GM12892 (cell line): ENCODE measurements at regions not wholly inside any gene's neighbourhood (a gene's known extent, or its start where the extent isn't known, plus 50 kb on each side); places are given as distances from the start of the nearest gene placed in this dataset.
"Not testable (repeated sequence)": the region's sequence is repeated elsewhere in the genome, so short reads cannot be mapped to it uniquely, and the experiment has no call there.

Experiments
- DNase-seq: peaks from one replicate; pipeline ENCODE4 v3.0.0; 2011; ENCODE audit not compliant: insufficient read length
- FAIRE-seq: peaks from 2 replicates; lab custom pipeline; 2011; peaks lifted over from hg19 to GRCh38; lab: Jason Lieb, UNC
- POLR2A ChIP-seq: IDR thresholded peaks from 2 replicates; pipeline ENCODE4 v1.6.1; 2011; ENCODE audit warnings: low read depth, low read length, control low read depth
- POLR2AphosphoS5 ChIP-seq: IDR thresholded peaks from 2 replicates; pipeline ENCODE4 v1.6.1; 2011; ENCODE audit warnings: low read depth, low read length, control low read depth
- TAF1 ChIP-seq: IDR thresholded peaks from 2 replicates; pipeline ENCODE4 v1.6.1; 2011; ENCODE audit warnings: low read depth, mild to moderate bottlenecking, control low read depth, low read length, borderline replicate concordance

GRCh38 chr7:8357536-8357935 lies 75.9 kb upstream of the NXPH1 start:
- TF ChIP-seq POLR2A = no peak
- TF ChIP-seq POLR2AphosphoS5 = no peak
- no peak for TF ChIP-seq TAF1

GRCh38 chr7:8360564-8361153 lies 72.8 kb upstream of the NXPH1 start:
- TF ChIP-seq POLR2AphosphoS5 = no peak
- no peak for TF ChIP-seq POLR2A
- no peak for TF ChIP-seq TAF1
- FAIRE-seq = peak; percentile 30
- DNase-seq = no peak

More at GRCh38 chr7:8357536-8357935, 75.9 kb upstream of the NXPH1 start:
- FAIRE-seq (no peak), DNase-seq (no peak)

GRCh38 chr7:8362723-8363369 lies 70.6 kb upstream of the NXPH1 start:
- FAIRE-seq = peak; percentile 61
- no peak for DNase-seq
- TF ChIP-seq POLR2AphosphoS5 (no peak), TAF1 (no peak), POLR2A (no peak)

GRCh38 chr7:8363407-8364015 lies 69.9 kb upstream of the NXPH1 start:
- no peak for FAIRE-seq
- TF ChIP-seq POLR2AphosphoS5 = no peak
- TF ChIP-seq POLR2A = no peak
- no peak for TF ChIP-seq TAF1
- no peak for DNase-seq

GRCh38 chr7:8365499-8366110 lies 67.8 kb upstream of the NXPH1 start:
- DNase-seq (no peak), FAIRE-seq (peak; percentile 30)
- TF ChIP-seq POLR2A (no peak), POLR2AphosphoS5 (no peak), TAF1 (no peak)

- not testable (repeated sequence) for FAIRE-seq, DNase-seq
Measured at GRCh38 chr7:8368007-8368406, 65.4 kb upstream of the NXPH1 start.

- FAIRE-seq (no peak), DNase-seq (no peak)
- TF ChIP-seq POLR2AphosphoS5 (no peak), POLR2A (no peak), TAF1 (no peak)
Measured at GRCh38 chr7:8371742-8372141, 61.7 kb upstream of the NXPH1 start.

GRCh38 chr7:8373851-8374250 lies 59.6 kb upstream of the NXPH1 start:
- TF ChIP-seq POLR2A = no peak
- no peak for TF ChIP-seq TAF1
- TF ChIP-seq POLR2AphosphoS5 = no peak
- FAIRE-seq = peak; percentile 17
- no peak for DNase-seq

GRCh38 chr7:8378349-8379019 lies 54.9 kb upstream of the NXPH1 start:
- FAIRE-seq (no peak), DNase-seq (no peak)
- TF ChIP-seq POLR2AphosphoS5 = no peak
- no peak for TF ChIP-seq POLR2A
- no peak for TF ChIP-seq TAF1

GRCh38 chr7:8379264-8379663 lies 54.1 kb upstream of the NXPH1 start:
- FAIRE-seq (no peak), DNase-seq (no peak)
- TF ChIP-seq POLR2A = no peak

- no peak for FAIRE-seq
- TF ChIP-seq POLR2AphosphoS5 (no peak), POLR2A (no peak), TAF1 (no peak)
- no peak for DNase-seq
Measured at GRCh38 chr7:8380130-8380529, 53.3 kb upstream of the NXPH1 start.
